ENCODE measurements at regions not wholly inside any gene's neighbourhood (a gene's known extent, or its start where the extent isn't known, plus 50 kb on each side); places are given as distances from the start of the nearest gene placed in this dataset.

- no peak for DNase-seq
Measured at GRCh38 chr6:145445674-145446073, 289.6 kb downstream of the EPM2A start.

GRCh38 chr6:145451029-145451428 lies 284.3 kb downstream of the EPM2A start:
- no peak for DNase-seq

- no peak for DNase-seq
Measured at GRCh38 chr6:145453376-145453775, 281.9 kb downstream of the EPM2A start.

- no peak for DNase-seq
Measured at GRCh38 chr6:145454006-145454405, 281.3 kb downstream of the EPM2A start.

GRCh38 chr6:145457556-145457955 lies 277.8 kb downstream of the EPM2A start:
- DNase-seq: no peak

- DNase-seq: no peak
Measured at GRCh38 chr6:145468534-145468933, 266.8 kb downstream of the EPM2A start.

GRCh38 chr6:145469021-145469420 lies 266.3 kb downstream of the EPM2A start:
- no peak for DNase-seq

GRCh38 chr6:145475794-145476396 lies 259.4 kb downstream of the EPM2A start:
- no peak for DNase-seq

- DNase-seq: no peak
Measured at GRCh38 chr6:145480024-145480423, 255.3 kb downstream of the EPM2A start.

- DNase-seq: no peak
Measured at GRCh38 chr6:145483191-145483996, 251.9 kb downstream of the EPM2A start.

- no peak for DNase-seq
Measured at GRCh38 chr6:145485288-145485687, 250.0 kb downstream of the EPM2A start.

- DNase-seq: no peak
Measured at GRCh38 chr6:145486306-145486705, 249.0 kb downstream of the EPM2A start.

GRCh38 chr6:145489583-145489982 lies 245.7 kb downstream of the EPM2A start:
- DNase-seq: no peak

- no peak for DNase-seq
Measured at GRCh38 chr6:145490068-145490467, 245.3 kb downstream of the EPM2A start.

- no peak for DNase-seq
Measured at GRCh38 chr6:145491126-145491525, 244.2 kb downstream of the EPM2A start.

GRCh38 chr6:145497006-145497405 lies 238.3 kb downstream of the EPM2A start:
- DNase-seq: no peak

- no peak for DNase-seq
Measured at GRCh38 chr6:145498425-145498824, 236.9 kb downstream of the EPM2A start.

GRCh38 chr6:145502416-145502815 lies 232.9 kb downstream of the EPM2A start:
- no peak for DNase-seq

- no peak for DNase-seq
Measured at GRCh38 chr6:145506136-145506535, 229.2 kb downstream of the EPM2A start.

- no peak for DNase-seq
Measured at GRCh38 chr6:145506565-145506964, 228.8 kb downstream of the EPM2A start.

- DNase-seq: no peak
Measured at GRCh38 chr6:145507239-145507638, 228.1 kb downstream of the EPM2A start.

- DNase-seq: no peak
Measured at GRCh38 chr6:145508107-145508506, 227.2 kb downstream of the EPM2A start.

- DNase-seq: no peak
Measured at GRCh38 chr6:145517492-145517891, 217.8 kb downstream of the EPM2A start.

GRCh38 chr6:145525038-145525437 lies 210.3 kb downstream of the EPM2A start:
- no peak for DNase-seq
